NOMO-1 (cell line): ENCODE measurements at regions not wholly inside any gene's neighbourhood (a gene's known extent, or its start where the extent isn't known, plus 50 kb on each side); places are given as distances from the start of the nearest gene placed in this dataset.
A peak's percentile ranks its signal among the peaks of the same experiment; 100 is the strongest.

Source experiments
- DNase-seq, 2 experiments: peaks; one replicate each; lab custom pipeline; 2025; ENCODE audit not compliant: unreplicated experiment in 2 of 2; lab: John Stamatoyannopoulos, UW

GRCh38 chr4:16377887-16378286, 151.6 kb upstream of the TAPT1 start:
- no peak for DNase-seq

- no peak for DNase-seq
Observed at GRCh38 chr4:16365036-16365569, 138.8 kb upstream of the TAPT1 start.

- DNase-seq = no peak
Observed at GRCh38 chr4:16360694-16361262, 134.5 kb upstream of the TAPT1 start.

GRCh38 chr4:16353165-16353564, 126.9 kb upstream of the TAPT1 start:
- DNase-seq = no peak

GRCh38 chr4:16351161-16351560, 124.9 kb upstream of the TAPT1 start:
- DNase-seq = no peak

GRCh38 chr4:16344853-16345252, 118.6 kb upstream of the TAPT1 start:
- DNase-seq = no peak

GRCh38 chr4:16337936-16338335, 111.7 kb upstream of the TAPT1 start:
- no peak for DNase-seq

GRCh38 chr4:16334601-16335000, 108.3 kb upstream of the TAPT1 start:
- DNase-seq = no peak

GRCh38 chr4:16329797-16330134, 103.5 kb upstream of the TAPT1 start:
- no peak for DNase-seq

GRCh38 chr4:16329125-16329796, 103.0 kb upstream of the TAPT1 start:
- no peak for DNase-seq

GRCh38 chr4:16322183-16322582, 95.9 kb upstream of the TAPT1 start:
- DNase-seq = no peak

- no peak for DNase-seq
Observed at GRCh38 chr4:16315456-16315855, 89.2 kb upstream of the TAPT1 start.

- DNase-seq = no peak
Observed at GRCh38 chr4:16310606-16311005, 84.3 kb upstream of the TAPT1 start.

- DNase-seq = no peak
Observed at GRCh38 chr4:16302648-16303047, 76.4 kb upstream of the TAPT1 start.

GRCh38 chr4:16297003-16297402, 70.7 kb upstream of the TAPT1 start:
- no peak for DNase-seq

- DNase-seq = no peak
Observed at GRCh38 chr4:16294455-16294854, 68.2 kb upstream of the TAPT1 start.

GRCh38 chr4:16293210-16293838, 67.1 kb upstream of the TAPT1 start:
- DNase-seq = no peak

- no peak for DNase-seq
Observed at GRCh38 chr4:16292585-16292984, 66.3 kb upstream of the TAPT1 start.

GRCh38 chr4:16290681-16291420, 64.6 kb upstream of the TAPT1 start:
- no peak for DNase-seq

GRCh38 chr4:16289897-16290554, 63.8 kb upstream of the TAPT1 start:
- DNase-seq = peak in 1 of 2 experiments; percentile 32

- no peak for DNase-seq
Observed at GRCh38 chr4:16284050-16284449, 57.8 kb upstream of the TAPT1 start.
